GM10266 (cell line): ENCODE measurements at regions not wholly inside any gene's neighbourhood (a gene's known extent, or its start where the extent isn't known, plus 50 kb on each side); places are given as distances from the start of the nearest gene placed in this dataset.

Source experiments
- DNase-seq: peaks from one replicate; pipeline ENCODE4 v3.0.0; 2012; ENCODE audit errors: extremely low spot score
- TF ChIP-seq, protein P1 (sequence below): IDR thresholded peaks from 2 replicates; pipeline ENCODE4 v1.5.1; 2012; ENCODE audit warnings: mild to moderate bottlenecking, low read depth; ENCODE audit not compliant: control insufficient read depth, insufficient read depth; ENCODE audit errors: missing control alignments

- DNase-seq: no peak
- TF ChIP-seq, protein P1, sequence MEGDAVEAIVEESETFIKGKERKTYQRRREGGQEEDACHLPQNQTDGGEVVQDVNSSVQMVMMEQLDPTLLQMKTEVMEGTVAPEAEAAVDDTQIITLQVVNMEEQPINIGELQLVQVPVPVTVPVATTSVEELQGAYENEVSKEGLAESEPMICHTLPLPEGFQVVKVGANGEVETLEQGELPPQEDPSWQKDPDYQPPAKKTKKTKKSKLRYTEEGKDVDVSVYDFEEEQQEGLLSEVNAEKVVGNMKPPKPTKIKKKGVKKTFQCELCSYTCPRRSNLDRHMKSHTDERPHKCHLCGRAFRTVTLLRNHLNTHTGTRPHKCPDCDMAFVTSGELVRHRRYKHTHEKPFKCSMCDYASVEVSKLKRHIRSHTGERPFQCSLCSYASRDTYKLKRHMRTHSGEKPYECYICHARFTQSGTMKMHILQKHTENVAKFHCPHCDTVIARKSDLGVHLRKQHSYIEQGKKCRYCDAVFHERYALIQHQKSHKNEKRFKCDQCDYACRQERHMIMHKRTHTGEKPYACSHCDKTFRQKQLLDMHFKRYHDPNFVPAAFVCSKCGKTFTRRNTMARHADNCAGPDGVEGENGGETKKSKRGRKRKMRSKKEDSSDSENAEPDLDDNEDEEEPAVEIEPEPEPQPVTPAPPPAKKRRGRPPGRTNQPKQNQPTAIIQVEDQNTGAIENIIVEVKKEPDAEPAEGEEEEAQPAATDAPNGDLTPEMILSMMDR: no peak
Measured at GRCh38 chr2:198211706-198212105, 407.3 kb downstream of the PLCL1 start.

DNA sequence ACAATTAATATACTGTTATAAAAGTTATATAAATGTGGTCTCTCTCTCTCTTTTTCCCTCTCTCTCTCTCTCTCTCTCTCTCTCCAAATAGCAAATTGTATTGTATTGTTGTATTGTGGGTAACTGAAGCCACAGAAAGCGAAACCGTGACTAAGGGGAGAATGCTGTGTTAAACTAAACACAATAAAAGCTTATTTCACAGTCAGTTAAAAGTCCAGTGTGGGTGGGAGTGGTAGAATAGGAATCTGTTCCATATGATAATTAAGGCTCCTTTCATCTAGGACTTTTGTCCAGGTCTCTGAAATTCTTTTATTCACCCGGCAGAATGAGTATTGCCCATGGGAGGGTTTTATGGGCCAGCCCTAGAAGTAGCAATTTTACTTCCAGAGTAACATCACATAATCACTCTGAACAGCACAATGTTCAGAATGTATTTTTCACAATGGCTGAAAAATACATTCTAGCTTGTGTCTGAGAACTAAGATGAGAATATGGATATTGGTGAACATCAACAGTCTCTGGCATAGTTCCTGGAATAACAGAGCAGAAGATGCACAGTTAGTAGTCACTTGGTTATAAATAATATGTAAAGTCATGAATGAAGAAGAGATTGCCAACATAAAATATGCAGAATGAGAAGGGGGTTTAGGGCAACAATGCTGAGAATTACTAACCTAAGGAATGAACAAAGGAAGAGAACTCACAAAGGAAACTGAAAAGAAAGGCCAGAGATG is 399.1 kb downstream of the PLCL1 start:
- no peak for DNase-seq
- TF ChIP-seq, protein P1: no peak
